Lung (tissue), 11 donors: ENCODE measurements at regions not wholly inside any gene's neighbourhood (a gene's known extent, or its start where the extent isn't known, plus 50 kb on each side); places are given as distances from the start of the nearest gene placed in this dataset.
A peak's percentile ranks its signal among the peaks of the same experiment; 100 is the strongest.

Experiments
- ATAC-seq: fragments of 200-7000 bp; cut with Tn5 transposase; one replicate; pipeline ENCODE4 v1.9.1; 2020; ENCODE audit warnings: moderate number of reproducible peaks; ENCODE audit not compliant: insufficient read depth, low FRiP score
- DNase-seq, 3 donors: peaks; one replicate each; pipeline ENCODE4 v3.0.0-alpha.2; 2013 to 2017
- H3K27ac ChIP-seq, 2 donors: one replicate each; pipeline ENCODE4 v1.5.1; 2013; ENCODE audit warnings: mild to moderate bottlenecking in 2 of 2, moderate library complexity in 2 of 2, control low read depth in 1 of 2, inconsistent platforms in 1 of 2, low read depth in 1 of 2, low read length in 1 of 2
- H3K27me3 ChIP-seq, 3 donors: one replicate each; pipeline ENCODE4 v1.5.1; 2013; ENCODE audit warnings: low read length in 2 of 3; ENCODE audit not compliant: control insufficient read depth in 3 of 3, insufficient read depth in 3 of 3
- H3K36me3 ChIP-seq, 4 donors: one replicate each; pipeline ENCODE4 v1.5.1; 2013; ENCODE audit warnings: low read length in 4 of 4, mild to moderate bottlenecking in 1 of 4, moderate library complexity in 1 of 4; ENCODE audit not compliant: control insufficient read depth in 4 of 4, insufficient read depth in 4 of 4
- H3K4me1 ChIP-seq, 5 donors: one replicate each; pipeline ENCODE4 v1.5.1; 2013; ENCODE audit warnings: low read length in 5 of 5, mild to moderate bottlenecking in 2 of 5, moderate library complexity in 1 of 5; ENCODE audit not compliant: control insufficient read depth in 5 of 5, insufficient read depth in 5 of 5
- H3K4me3 ChIP-seq: one replicate; pipeline ENCODE4 v1.5.1; 2013; ENCODE audit warnings: mild to moderate bottlenecking, control low read depth, moderate library complexity
- H3K9ac ChIP-seq, 2 donors: one replicate each; pipeline ENCODE4 v1.5.1; 2013; ENCODE audit warnings: low read length in 2 of 2, control low read depth in 1 of 2; ENCODE audit not compliant: insufficient read depth in 1 of 2
- H3K9me3 ChIP-seq, 4 donors: one replicate each; pipeline ENCODE4 v1.5.1; 2013; ENCODE audit warnings: low read length in 3 of 4, mild to moderate bottlenecking in 1 of 4, moderate library complexity in 1 of 4; ENCODE audit not compliant: control insufficient read depth in 4 of 4, insufficient read depth in 3 of 4
- CTCF ChIP-seq: IDR thresholded peaks from 2 replicates; pipeline ENCODE4 v1.5.1; 2012; ENCODE audit warnings: mild to moderate bottlenecking; ENCODE audit errors: control extremely low read depth, extremely low read depth
- WGBS, 2 donors: extraction: QIAGEN DNeasy Blood & Tissue Kit; methylation state at CpG; one replicate each; pipeline ENCODE4 v1.1.7; 2013; 5-methylcytosine and 5-hydroxymethylcytosine counted together
- donor health status: control.
- donor health status: control.
- donor health status: Bipolar disorder and iron deficiency.
- donor health status: healthy.
- donor health status: DM: yes; HTN: yes; CAD: no.

- no peak overlapping the region for H3K9ac ChIP-seq
- ATAC-seq, result no peak
- no peak for DNase-seq
- no peaks in the 10 kb centered on the region for H3K36me3 ChIP-seq
- H3K27ac ChIP-seq, result no peak overlapping the region
- no peak for TF ChIP-seq CTCF
- H3K9me3 ChIP-seq, result no peaks in the 10 kb centered on the region
- H3K4me3 ChIP-seq, result no peak overlapping the region
- no peaks in the 10 kb centered on the region for H3K27me3 ChIP-seq
- WGBS, 2 donors, result 71 to 78% methylated on average over 7 of the region's 7 CpGs
- H3K4me1 ChIP-seq, result no peaks in the 10 kb centered on the region
Observed at GRCh38 chr2:138071720-138072719, 107.7 kb downstream of the HNMT start.

GRCh38 chr2:138078153-138078552, 113.9 kb downstream of the HNMT start:
- no peaks in the 10 kb centered on the region for H3K36me3 ChIP-seq
- no peaks in the 10 kb centered on the region for H3K9me3 ChIP-seq
- no peak overlapping the region for H3K9ac ChIP-seq
- ATAC-seq (no peak), DNase-seq (peak in 2 of 3 donors; percentile 48 to 60)
- H3K27me3 ChIP-seq, result no peaks in the 10 kb centered on the region
- peaks cover 0 to 5% (median 0%) of the 10 kb centered on the region in 5 donors for H3K4me1 ChIP-seq
- no peak for TF ChIP-seq CTCF
- 76 to 83% methylated on average over 3 of the region's 3 CpGs for WGBS, 2 donors
- H3K4me3 ChIP-seq, result no peak overlapping the region
- H3K27ac ChIP-seq, result no peak overlapping the region

GRCh38 chr2:138079976-138080375, 115.7 kb downstream of the HNMT start:
- H3K9ac ChIP-seq, result no peak overlapping the region
- ATAC-seq (no peak), DNase-seq (no peak)
- no peak for TF ChIP-seq CTCF
- no peaks in the 10 kb centered on the region for H3K9me3 ChIP-seq
- whole genome bisulfite sequencing, 2 donors, result 95 to 97% methylated on average over 2 of the region's 2 CpGs
- H3K4me3 ChIP-seq, result no peak overlapping the region
- H3K36me3 ChIP-seq, result no peaks in the 10 kb centered on the region
- no peak overlapping the region for H3K27ac ChIP-seq
- no peaks in the 10 kb centered on the region for H3K27me3 ChIP-seq
- peaks cover 0 to 5% (median 0%) of the 10 kb centered on the region in 5 donors for H3K4me1 ChIP-seq
